ENCODE measurements at regions not wholly inside any gene's neighbourhood (a gene's known extent, or its start where the extent isn't known, plus 50 kb on each side); places are given as distances from the start of the nearest gene placed in this dataset.

GRCh38 chr10:128992770-128993169 is 474.3 kb upstream of the MGMT start:
- H3K27ac ChIP-seq (ENCODE audit: low read depth in 1 of 2, low read length in 1 of 2): no peak overlapping the region
- TF ChIP-seq CTCF (IDR thresholded peaks at IDR 0.05; ENCODE audit: control extremely low read depth, extremely low read depth): no peak
- no peak overlapping the region for H3K9ac ChIP-seq (ENCODE audit: insufficient read depth in 1 of 2, low read length in 2 of 2)
- no peak for DNase-seq
- no peaks in the 10 kb centered on the region for H3K27me3 ChIP-seq (ENCODE audit: control insufficient read depth in 3 of 3, insufficient read depth in 3 of 3, low read length in 2 of 3)
- ATAC-seq (ENCODE audit: insufficient read depth, low FRiP score): no peak
- H3K36me3 ChIP-seq (ENCODE audit: control insufficient read depth in 4 of 4, insufficient read depth in 4 of 4, low read length in 4 of 4): no peaks in the 10 kb centered on the region
- WGBS, 2 donors: 82 to 90% methylated on average over 5 of the region's 5 CpGs
- peaks cover 0 to 4% (median 0%) of the 10 kb centered on the region in 4 donors for H3K9me3 ChIP-seq (ENCODE audit: control insufficient read depth in 4 of 4, insufficient read depth in 3 of 4, low read length in 3 of 4)
- no peak overlapping the region for H3K4me3 ChIP-seq
- H3K4me1 ChIP-seq (ENCODE audit: control insufficient read depth in 5 of 5, insufficient read depth in 5 of 5, low read length in 5 of 5): peaks cover 0 to 5% (median 0%) of the 10 kb centered on the region in 5 donors

- WGBS, 2 donors: 84 to 94% methylated on average over 8 of the region's 8 CpGs
- H3K4me1 ChIP-seq (ENCODE audit: control insufficient read depth in 5 of 5, insufficient read depth in 5 of 5, low read length in 5 of 5): peaks cover 0 to 5% (median 0%) of the 10 kb centered on the region in 5 donors
- H3K4me3 ChIP-seq: no peak overlapping the region
- no peaks in the 10 kb centered on the region for H3K27me3 ChIP-seq (ENCODE audit: control insufficient read depth in 3 of 3, insufficient read depth in 3 of 3, low read length in 2 of 3)
- ATAC-seq (ENCODE audit: insufficient read depth, low FRiP score) (no peak), DNase-seq (no peak)
- H3K9me3 ChIP-seq (ENCODE audit: control insufficient read depth in 4 of 4, insufficient read depth in 3 of 4, low read length in 3 of 4): peaks cover 0 to 2% (median 0%) of the 10 kb centered on the region in 4 donors
- no peak for TF ChIP-seq CTCF (IDR thresholded peaks at IDR 0.05; ENCODE audit: control extremely low read depth, extremely low read depth)
- H3K27ac ChIP-seq (ENCODE audit: low read depth in 1 of 2, low read length in 1 of 2): no peak overlapping the region
- no peaks in the 10 kb centered on the region for H3K36me3 ChIP-seq (ENCODE audit: control insufficient read depth in 4 of 4, insufficient read depth in 4 of 4, low read length in 4 of 4)
- H3K9ac ChIP-seq (ENCODE audit: insufficient read depth in 1 of 2, low read length in 2 of 2): no peak overlapping the region
These were observed 473.6 kb upstream of the MGMT start for GRCh38 chr10:128993443-128993842.

- Histone ChIP-seq H3K9ac (ENCODE audit: insufficient read depth in 1 of 2, low read length in 2 of 2) (no peak overlapping the region), H3K4me1 (ENCODE audit: control insufficient read depth in 5 of 5, insufficient read depth in 5 of 5, low read length in 5 of 5) (peaks cover 0 to 5% (median 0%) of the 10 kb centered on the region in 5 donors), H3K27me3 (ENCODE audit: control insufficient read depth in 3 of 3, insufficient read depth in 3 of 3, low read length in 2 of 3) (no peaks in the 10 kb centered on the region), H3K36me3 (ENCODE audit: control insufficient read depth in 4 of 4, insufficient read depth in 4 of 4, low read length in 4 of 4) (no peaks in the 10 kb centered on the region), H3K27ac (ENCODE audit: low read depth in 1 of 2, low read length in 1 of 2) (no peak overlapping the region), H3K9me3 (ENCODE audit: control insufficient read depth in 4 of 4, insufficient read depth in 3 of 4, low read length in 3 of 4) (peaks cover 0 to 2% (median 0%) of the 10 kb centered on the region in 4 donors), H3K4me3 (no peak overlapping the region)
- DNase-seq (no peak), ATAC-seq (ENCODE audit: insufficient read depth, low FRiP score) (no peak)
- 66 to 80% methylated on average over 8 of the region's 8 CpGs for WGBS, 2 donors
- TF ChIP-seq CTCF (IDR thresholded peaks at IDR 0.05; ENCODE audit: control extremely low read depth, extremely low read depth): no peak
These were observed 473.0 kb upstream of the MGMT start for GRCh38 chr10:128993911-128994538.

Data from lung (tissue), 11 donors.